SK-N-SH (cell line): ENCODE measurements at regions not wholly inside any gene's neighbourhood (a gene's known extent, or its start where the extent isn't known, plus 50 kb on each side); places are given as distances from the start of the nearest gene placed in this dataset.

Experiments used
- CTCF ChIA-PET: fragments of 300-600, 350-600 bp; formaldehyde crosslinking; extraction: SDS; loops from one replicate; lab custom pipeline; 2021; lab: Yijun Ruan, JAX
- POLR2A ChIA-PET: fragments of 350-600 bp; sonication (Branson Sonifier 250); formaldehyde crosslinking; extraction: SDS; loops from one replicate; lab custom pipeline; 2020; ENCODE audit warnings: antibody characterized with exemption, inconsistent platforms; lab: Yijun Ruan, JAX
- DNase-seq: peaks from one replicate; pipeline ENCODE4 v3.0.0; 2012
- H2AFZ ChIP-seq: fragments of 200-600 bp; sonication (generic); 2 replicates; pipeline ENCODE4 v1.8.1; 2016; ENCODE audit warnings: antibody characterized with exemption, mild to moderate bottlenecking, low read depth
- H3F3A ChIP-seq: fragments of 200-600 bp; sonication (generic); replicated peaks from 2 replicates; pipeline ENCODE3; 2016; ENCODE audit warnings: antibody characterized with exemption, mild to moderate bottlenecking; ENCODE audit not compliant: insufficient read depth
- H3K27ac ChIP-seq, 2 experiments: fragments of 200-500 bp in 1 of 2; fragments of 200-600 bp in 1 of 2; sonication (Bioruptor generic) in 1 of 2; sonication (generic), shearing (Covaris generic) in 1 of 2; 2 replicates each; pipeline versions ENCODE4 v1.5.1 to v1.6.1; 2014 to 2016; ENCODE audit warnings: low read depth in 2 of 2, inconsistent platforms in 1 of 2, low read length in 1 of 2, mild to moderate bottlenecking in 1 of 2, mixed read lengths in 1 of 2
- H3K27me3 ChIP-seq: fragments of 200-600 bp; sonication (generic), shearing (Covaris generic); 2 replicates; pipeline ENCODE4 v1.6.1; 2016; ENCODE audit warnings: mixed run types; ENCODE audit not compliant: insufficient read depth
- H3K36me3 ChIP-seq, 2 experiments: fragments of 200-500 bp in 1 of 2; fragments of 200-600 bp in 1 of 2; sonication (Bioruptor generic) in 1 of 2; sonication (generic) in 1 of 2; replicated peaks in 1 of 2; 2 replicates each; pipeline versions ENCODE3 to v1.5.1; 2014 to 2016; ENCODE audit warnings: low read length in 1 of 2, mild to moderate bottlenecking in 1 of 2; ENCODE audit not compliant: insufficient read depth in 2 of 2, control insufficient read depth in 1 of 2
- H3K4me1 ChIP-seq, 2 experiments: fragments of 200-500 bp in 1 of 2; fragments of 200-600 bp in 1 of 2; sonication (Bioruptor generic) in 1 of 2; sonication (generic), shearing (Covaris generic) in 1 of 2; 2 replicates each; pipeline versions ENCODE4 v1.5.1 to v1.6.1; 2014 to 2016; ENCODE audit warnings: low read depth in 1 of 2, low read length in 1 of 2, mixed run types in 1 of 2; ENCODE audit not compliant: insufficient read depth in 2 of 2, control insufficient read depth in 1 of 2
- H3K4me2 ChIP-seq: fragments of 200-600 bp; sonication (generic), shearing (Covaris generic); 2 replicates; pipeline ENCODE4 v1.6.1; 2017; ENCODE audit warnings: mixed run types
- H3K4me3 ChIP-seq, 2 experiments: fragments of 200-500 bp in 1 of 2; fragments of 200-600 bp in 1 of 2; sonication (Bioruptor generic) in 1 of 2; sonication (generic), shearing (Covaris generic) in 1 of 2; 2 replicates each; pipeline versions ENCODE4 v1.5.1 to v1.8.1; 2014 to 2016; ENCODE audit warnings: low read depth in 2 of 2, inconsistent platforms in 1 of 2, low read length in 1 of 2, mild to moderate bottlenecking in 1 of 2, mixed read lengths in 1 of 2, moderate library complexity in 1 of 2
- H3K79me2 ChIP-seq: fragments of 200-600 bp; sonication (generic); 2 replicates; pipeline ENCODE4 v1.8.1; 2017; ENCODE audit warnings: mild to moderate bottlenecking; ENCODE audit not compliant: insufficient read depth
- H3K9ac ChIP-seq: fragments of 200-600 bp; sonication (generic); 2 replicates; pipeline ENCODE4 v1.6.1; 2017; ENCODE audit warnings: mixed run types
- H3K9me2 ChIP-seq: fragments of 200-600 bp; sonication (generic); 2 replicates; pipeline ENCODE4 v1.6.1; 2017; ENCODE audit warnings: mixed run types
- H3K9me3 ChIP-seq: fragments of 200-600 bp; sonication (generic); 2 replicates; pipeline ENCODE4 v1.6.1; 2017; ENCODE audit warnings: mixed run types, mild to moderate bottlenecking, moderate library complexity
- H4K20me1 ChIP-seq: fragments of 200-600 bp; sonication (generic); 2 replicates; pipeline ENCODE4 v1.6.1; 2017; ENCODE audit warnings: mild to moderate bottlenecking, mixed run types; ENCODE audit not compliant: insufficient read depth
- FOSL2 ChIP-seq: IDR thresholded peaks from 2 replicates; pipeline ENCODE4 v1.4.0; 2012; ENCODE audit warnings: low read depth, mild to moderate bottlenecking, moderate library complexity, borderline replicate concordance
- JUND ChIP-seq: IDR thresholded peaks from 2 replicates; pipeline ENCODE4 v1.4.0; 2012
- MEF2A ChIP-seq: IDR thresholded peaks from 2 replicates; pipeline ENCODE4 v1.4.0; 2012; ENCODE audit warnings: low read depth, borderline replicate concordance
- NFIC ChIP-seq: IDR thresholded peaks from 2 replicates; pipeline ENCODE4 v1.4.0; 2012; ENCODE audit warnings: borderline replicate concordance
- NRF1 ChIP-seq: IDR thresholded peaks from 2 replicates; pipeline ENCODE4 v1.6.1; 2012; ENCODE audit warnings: low read depth, mild to moderate bottlenecking, low read length
- POLR2AphosphoS5 ChIP-seq: IDR thresholded peaks from 2 replicates; pipeline ENCODE4 v1.6.1; 2012; ENCODE audit warnings: low read depth, low read length
- RCOR1 ChIP-seq: fragments of 150-350 bp; IDR thresholded peaks from 2 replicates; pipeline ENCODE4 v1.6.1; 2017; ENCODE audit warnings: antibody characterized with exemption, low read length
- RFX5 ChIP-seq: IDR thresholded peaks from 2 replicates; pipeline ENCODE4 v1.6.1; 2012; ENCODE audit warnings: mild to moderate bottlenecking, improper control_type of control experiment, low read length
- RXRA ChIP-seq: IDR thresholded peaks from 2 replicates; pipeline ENCODE4 v1.4.0; 2012; ENCODE audit warnings: low read depth, mild to moderate bottlenecking, borderline replicate concordance
- TAF1 ChIP-seq: IDR thresholded peaks from 2 replicates; pipeline ENCODE4 v1.6.1; 2012; ENCODE audit warnings: low read depth, mild to moderate bottlenecking, low read length, moderate library complexity, borderline replicate concordance
- TEAD4 ChIP-seq: IDR thresholded peaks from 2 replicates; pipeline ENCODE4 v1.4.0; 2012; ENCODE audit warnings: mild to moderate bottlenecking, borderline replicate concordance; ENCODE audit not compliant: insufficient read depth
- WGBS: methylation state at CpG from one replicate; pipeline ENCODE4 v1.1.6; 2017; ENCODE audit warnings: low lambda C conversion rate; 5-methylcytosine and 5-hydroxymethylcytosine counted together
- TF ChIP-seq, protein P1 (sequence below): fragments of 200-600 bp; sonication (generic); IDR thresholded peaks from 2 replicates; pipeline ENCODE4 v1.6.1; 2017; ENCODE audit warnings: antibody characterized with exemption, mild to moderate bottlenecking, moderate library complexity
- TF ChIP-seq, protein P2 (sequence below): IDR thresholded peaks from 2 replicates; pipeline ENCODE4 v1.4.0; 2012; ENCODE audit warnings: low read depth, borderline replicate concordance
- TF ChIP-seq, protein P3 (sequence below): fragments of 150-350 bp; IDR thresholded peaks from 2 replicates; pipeline ENCODE4 v1.6.1; 2016; ENCODE audit warnings: mild to moderate bottlenecking, low read depth, low read length

DNA sequence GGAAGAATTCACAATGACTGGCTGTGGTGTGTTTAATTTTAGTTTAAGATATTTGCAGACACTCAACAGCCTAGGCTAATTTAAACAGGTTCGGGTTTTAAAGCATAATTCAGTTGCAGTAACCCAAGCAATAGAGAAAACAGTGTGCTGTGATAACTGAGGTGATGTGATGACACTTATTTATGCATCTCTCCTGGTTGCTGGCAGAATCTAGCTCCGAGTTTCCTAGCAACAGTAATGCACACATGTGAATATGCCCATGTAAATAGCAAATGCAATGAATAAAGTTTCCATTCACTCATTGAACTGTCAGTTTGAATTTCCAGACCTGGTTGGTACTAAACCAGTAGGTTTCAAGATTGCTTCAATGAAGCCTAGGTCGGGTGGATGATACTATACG, 426.5 kb downstream of the TMX3 start:
- Histone ChIP-seq H3K27me3 (no peaks in the 10 kb centered on the region), H4K20me1 (no peaks in the 10 kb centered on the region), H3K9ac (no peak overlapping the region), H3K27ac (no peak overlapping the region), H3F3A (no peaks in the 10 kb centered on the region), H2AFZ (no peak overlapping the region), H3K9me3 (0 out of 2 replicates have a peak, but pooled peaks cover 8% of the 10 kb centered on the region), H3K79me2 (no peaks in the 10 kb centered on the region), H3K36me3 (no peaks in the 10 kb centered on the region), H3K4me2 (no peak overlapping the region), H3K4me3 (no peak overlapping the region), H3K9me2 (no peaks in the 10 kb centered on the region), H3K4me1 (no peaks in the 10 kb centered on the region)
- no peak for DNase-seq
- ChIA-PET POLR2A (no interaction called here), CTCF (no interaction called here)
- 71% methylated on average over 4 of the region's 4 CpGs for WGBS
- TF ChIP-seq RXRA (no peak), RCOR1 (no peak)

DNA sequence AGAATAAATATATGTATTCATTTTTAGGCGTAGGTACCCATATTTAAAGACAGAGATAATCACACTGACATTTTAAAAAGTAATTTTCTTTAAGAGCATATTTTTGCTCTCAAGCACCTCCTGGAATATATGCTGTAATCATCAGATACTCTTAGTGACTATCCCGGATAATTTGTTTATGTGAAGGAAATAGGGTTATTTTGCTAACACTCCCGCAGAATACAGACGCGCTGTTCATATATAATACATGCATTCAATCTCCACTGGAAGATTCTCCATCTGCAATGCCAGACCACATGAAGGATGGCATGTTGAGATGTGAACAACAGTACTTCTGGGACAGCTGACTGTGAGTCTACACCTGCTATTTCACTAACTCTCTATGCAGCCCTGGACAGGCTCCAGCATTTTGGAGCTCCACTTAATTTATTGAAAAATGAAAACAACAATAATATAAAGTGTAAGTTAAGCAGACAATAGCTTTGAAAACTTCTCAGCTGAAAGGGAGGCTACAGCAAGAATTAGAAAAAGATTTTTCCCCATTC, 430.6 kb downstream of the TMX3 start:
- ChIA-PET POLR2A (no interaction called here), CTCF (no interaction called here)
- H3K36me3 ChIP-seq, result no peaks in the 10 kb centered on the region
- H3K9ac ChIP-seq, result no peak overlapping the region
- no peaks in the 10 kb centered on the region for H3K9me3 ChIP-seq
- H3K79me2 ChIP-seq, result no peaks in the 10 kb centered on the region
- WGBS, result 87% methylated on average over 5 of the region's 5 CpGs
- H3K27ac ChIP-seq, result no peak overlapping the region
- no peaks in the 10 kb centered on the region for H3K9me2 ChIP-seq
- no peak overlapping the region for H2AFZ ChIP-seq
- no peaks in the 10 kb centered on the region for H3F3A ChIP-seq
- H3K27me3 ChIP-seq, result no peaks in the 10 kb centered on the region
- DNase-seq, result no peak
- no peaks in the 10 kb centered on the region for H4K20me1 ChIP-seq
- TF ChIP-seq TEAD4 (no peak), RFX5 (no peak), NRF1 (no peak), JUND (no peak), MEF2A (no peak), NFIC (no peak)
- TF ChIP-seq, all 33 proteins: peak for 0
- H3K4me3 ChIP-seq, result no peak overlapping the region
- no peaks in the 10 kb centered on the region for H3K4me1 ChIP-seq
- H3K4me2 ChIP-seq, result no peak overlapping the region

DNA sequence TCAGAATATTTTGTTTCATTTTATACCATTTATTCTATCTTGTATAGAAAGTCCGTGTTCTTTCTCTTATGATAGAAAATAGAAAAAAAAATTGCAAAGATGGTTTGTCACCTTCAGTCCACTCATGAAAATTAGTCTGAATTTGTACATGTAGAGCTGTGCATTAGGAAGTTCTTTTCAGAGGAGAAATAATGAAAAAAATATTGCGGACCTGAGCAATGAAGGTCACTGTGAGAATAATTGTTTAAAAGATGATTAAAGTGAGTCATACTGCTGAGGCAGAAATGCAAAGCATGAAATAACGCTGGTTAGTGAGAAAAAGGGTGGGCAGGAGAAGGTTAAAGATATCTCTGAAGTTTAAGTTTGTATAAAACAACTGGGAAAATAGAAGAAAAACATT, 431.1 kb downstream of the TMX3 start:
- Histone ChIP-seq H3K9me2 (no peaks in the 10 kb centered on the region), H2AFZ (no peak overlapping the region), H3F3A (no peaks in the 10 kb centered on the region), H3K9ac (no peak overlapping the region), H3K79me2 (no peaks in the 10 kb centered on the region), H3K4me1 (no peaks in the 10 kb centered on the region), H3K27ac (no peak overlapping the region), H3K36me3 (no peaks in the 10 kb centered on the region), H3K9me3 (no peaks in the 10 kb centered on the region), H4K20me1 (no peaks in the 10 kb centered on the region), H3K4me2 (no peak overlapping the region)
- DNase-seq, result no peak
- POLR2A ChIA-PET, result no interaction called here
- TF ChIP-seq FOSL2, result no peak
- no peak for TF ChIP-seq TAF1
- TF ChIP-seq RFX5, result no peak
- TF ChIP-seq, protein P1, sequence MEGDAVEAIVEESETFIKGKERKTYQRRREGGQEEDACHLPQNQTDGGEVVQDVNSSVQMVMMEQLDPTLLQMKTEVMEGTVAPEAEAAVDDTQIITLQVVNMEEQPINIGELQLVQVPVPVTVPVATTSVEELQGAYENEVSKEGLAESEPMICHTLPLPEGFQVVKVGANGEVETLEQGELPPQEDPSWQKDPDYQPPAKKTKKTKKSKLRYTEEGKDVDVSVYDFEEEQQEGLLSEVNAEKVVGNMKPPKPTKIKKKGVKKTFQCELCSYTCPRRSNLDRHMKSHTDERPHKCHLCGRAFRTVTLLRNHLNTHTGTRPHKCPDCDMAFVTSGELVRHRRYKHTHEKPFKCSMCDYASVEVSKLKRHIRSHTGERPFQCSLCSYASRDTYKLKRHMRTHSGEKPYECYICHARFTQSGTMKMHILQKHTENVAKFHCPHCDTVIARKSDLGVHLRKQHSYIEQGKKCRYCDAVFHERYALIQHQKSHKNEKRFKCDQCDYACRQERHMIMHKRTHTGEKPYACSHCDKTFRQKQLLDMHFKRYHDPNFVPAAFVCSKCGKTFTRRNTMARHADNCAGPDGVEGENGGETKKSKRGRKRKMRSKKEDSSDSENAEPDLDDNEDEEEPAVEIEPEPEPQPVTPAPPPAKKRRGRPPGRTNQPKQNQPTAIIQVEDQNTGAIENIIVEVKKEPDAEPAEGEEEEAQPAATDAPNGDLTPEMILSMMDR, result no peak
- TF ChIP-seq, protein P2, sequence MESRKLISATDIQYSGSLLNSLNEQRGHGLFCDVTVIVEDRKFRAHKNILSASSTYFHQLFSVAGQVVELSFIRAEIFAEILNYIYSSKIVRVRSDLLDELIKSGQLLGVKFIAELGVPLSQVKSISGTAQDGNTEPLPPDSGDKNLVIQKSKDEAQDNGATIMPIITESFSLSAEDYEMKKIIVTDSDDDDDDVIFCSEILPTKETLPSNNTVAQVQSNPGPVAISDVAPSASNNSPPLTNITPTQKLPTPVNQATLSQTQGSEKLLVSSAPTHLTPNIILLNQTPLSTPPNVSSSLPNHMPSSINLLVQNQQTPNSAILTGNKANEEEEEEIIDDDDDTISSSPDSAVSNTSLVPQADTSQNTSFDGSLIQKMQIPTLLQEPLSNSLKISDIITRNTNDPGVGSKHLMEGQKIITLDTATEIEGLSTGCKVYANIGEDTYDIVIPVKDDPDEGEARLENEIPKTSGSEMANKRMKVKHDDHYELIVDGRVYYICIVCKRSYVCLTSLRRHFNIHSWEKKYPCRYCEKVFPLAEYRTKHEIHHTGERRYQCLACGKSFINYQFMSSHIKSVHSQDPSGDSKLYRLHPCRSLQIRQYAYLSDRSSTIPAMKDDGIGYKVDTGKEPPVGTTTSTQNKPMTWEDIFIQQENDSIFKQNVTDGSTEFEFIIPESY, result no peak
- TF ChIP-seq POLR2AphosphoS5, result no peak
- TF ChIP-seq, protein P3, sequence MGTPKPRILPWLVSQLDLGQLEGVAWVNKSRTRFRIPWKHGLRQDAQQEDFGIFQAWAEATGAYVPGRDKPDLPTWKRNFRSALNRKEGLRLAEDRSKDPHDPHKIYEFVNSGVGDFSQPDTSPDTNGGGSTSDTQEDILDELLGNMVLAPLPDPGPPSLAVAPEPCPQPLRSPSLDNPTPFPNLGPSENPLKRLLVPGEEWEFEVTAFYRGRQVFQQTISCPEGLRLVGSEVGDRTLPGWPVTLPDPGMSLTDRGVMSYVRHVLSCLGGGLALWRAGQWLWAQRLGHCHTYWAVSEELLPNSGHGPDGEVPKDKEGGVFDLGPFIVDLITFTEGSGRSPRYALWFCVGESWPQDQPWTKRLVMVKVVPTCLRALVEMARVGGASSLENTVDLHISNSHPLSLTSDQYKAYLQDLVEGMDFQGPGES, result no peak
- TF ChIP-seq, all 33 proteins: peak for 0
- CTCF ChIA-PET, result no interaction called here
- H3K4me3 ChIP-seq, result no peak overlapping the region
- H3K27me3 ChIP-seq, result no peaks in the 10 kb centered on the region
- WGBS, result 51% methylated on average over 3 of the region's 3 CpGs
